ENCODE measurements at regions not wholly inside any gene's neighbourhood (a gene's known extent, or its start where the extent isn't known, plus 50 kb on each side); places are given as distances from the start of the nearest gene placed in this dataset.

DNA sequence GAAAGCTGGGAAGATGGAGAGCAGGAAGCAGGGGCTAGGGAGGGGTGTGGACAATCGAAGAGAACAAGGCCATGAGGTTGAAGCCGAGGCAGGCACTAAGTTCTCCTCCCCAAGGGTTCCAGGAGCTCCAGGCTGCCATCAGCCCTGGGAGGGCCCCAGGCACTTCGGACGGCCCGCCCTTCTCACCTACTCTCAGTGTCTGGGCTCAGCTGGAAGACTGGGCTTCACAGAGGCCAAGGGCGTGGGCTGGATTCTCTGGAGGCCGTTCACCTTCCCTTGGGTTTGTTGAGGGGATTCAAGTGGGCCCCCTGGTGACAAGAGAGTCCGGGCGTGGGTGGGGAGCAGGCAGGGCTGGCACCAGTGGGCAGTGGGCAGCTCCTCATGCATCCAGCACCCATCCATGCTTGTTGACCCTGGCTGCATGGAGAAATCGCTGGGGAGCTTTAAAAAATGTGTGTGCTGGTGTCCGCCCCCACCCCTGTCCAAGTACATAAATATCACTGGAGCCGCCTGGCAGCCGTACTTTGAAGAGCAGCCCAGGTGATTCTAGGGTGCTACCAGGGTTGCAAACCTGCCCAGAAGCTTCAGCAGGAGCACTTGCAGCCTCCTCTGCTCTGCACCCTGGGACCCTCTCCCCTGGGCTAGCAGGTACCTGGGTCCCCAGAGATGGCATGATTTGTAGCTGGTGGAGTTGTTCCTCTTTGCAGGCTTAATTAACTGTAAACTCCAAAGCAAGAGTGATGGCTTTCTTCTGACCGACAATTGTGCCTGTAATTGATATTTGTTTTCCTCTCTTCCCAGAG lies 74.3 kb downstream of the RTL6 start:
- no peak for TF ChIP-seq POLR2A (IDR thresholded peaks at IDR 0.05)
- TF ChIP-seq, protein P1, sequence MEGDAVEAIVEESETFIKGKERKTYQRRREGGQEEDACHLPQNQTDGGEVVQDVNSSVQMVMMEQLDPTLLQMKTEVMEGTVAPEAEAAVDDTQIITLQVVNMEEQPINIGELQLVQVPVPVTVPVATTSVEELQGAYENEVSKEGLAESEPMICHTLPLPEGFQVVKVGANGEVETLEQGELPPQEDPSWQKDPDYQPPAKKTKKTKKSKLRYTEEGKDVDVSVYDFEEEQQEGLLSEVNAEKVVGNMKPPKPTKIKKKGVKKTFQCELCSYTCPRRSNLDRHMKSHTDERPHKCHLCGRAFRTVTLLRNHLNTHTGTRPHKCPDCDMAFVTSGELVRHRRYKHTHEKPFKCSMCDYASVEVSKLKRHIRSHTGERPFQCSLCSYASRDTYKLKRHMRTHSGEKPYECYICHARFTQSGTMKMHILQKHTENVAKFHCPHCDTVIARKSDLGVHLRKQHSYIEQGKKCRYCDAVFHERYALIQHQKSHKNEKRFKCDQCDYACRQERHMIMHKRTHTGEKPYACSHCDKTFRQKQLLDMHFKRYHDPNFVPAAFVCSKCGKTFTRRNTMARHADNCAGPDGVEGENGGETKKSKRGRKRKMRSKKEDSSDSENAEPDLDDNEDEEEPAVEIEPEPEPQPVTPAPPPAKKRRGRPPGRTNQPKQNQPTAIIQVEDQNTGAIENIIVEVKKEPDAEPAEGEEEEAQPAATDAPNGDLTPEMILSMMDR (IDR thresholded peaks at IDR 0.05): no peak
